Nephron (organoid): ENCODE measurements at regions not wholly inside any gene's neighbourhood (a gene's known extent, or its start where the extent isn't known, plus 50 kb on each side); places are given as distances from the start of the nearest gene placed in this dataset.
A peak's percentile ranks its signal among the peaks of the same experiment; 100 is the strongest.

Source experiments
- H3K27ac Mint-ChIP-seq, 3 experiments: 2 replicates each; pipeline ENCODE4 v1.8.0; 2020; ENCODE audit warnings: mixed read lengths in 3 of 3, mild to moderate bottlenecking in 2 of 3, moderate library complexity in 1 of 3
- H3K27me3 Mint-ChIP-seq: 2 replicates; pipeline ENCODE4 v1.8.0; 2021; ENCODE audit warnings: low read depth, mild to moderate bottlenecking, moderate library complexity, mixed read lengths
- H3K36me3 Mint-ChIP-seq: 2 replicates; pipeline ENCODE4 v1.8.0; 2020; ENCODE audit warnings: low read depth, mixed read lengths
- H3K4me1 Mint-ChIP-seq: 2 replicates; pipeline ENCODE4 v1.8.0; 2020; ENCODE audit warnings: mixed read lengths
- H3K4me3 Mint-ChIP-seq, 3 experiments: 2 replicates each; pipeline ENCODE4 v1.8.0; 2020; ENCODE audit warnings: mild to moderate bottlenecking in 3 of 3, mixed read lengths in 3 of 3, moderate library complexity in 2 of 3
- H3K9me3 Mint-ChIP-seq: 2 replicates; pipeline ENCODE4 v1.8.0; 2020; ENCODE audit warnings: mixed read lengths
- TF ChIP-seq, protein P1 (sequence below), 3 experiments: fragments of 200-600 bp; sonication (generic); IDR thresholded peaks; one replicate each; pipeline ENCODE4 v1.5.0; 2021; ENCODE audit warnings: antibody characterized with exemption in 3 of 3; ENCODE audit not compliant: unreplicated experiment in 3 of 3

- TF ChIP-seq, protein P1, sequence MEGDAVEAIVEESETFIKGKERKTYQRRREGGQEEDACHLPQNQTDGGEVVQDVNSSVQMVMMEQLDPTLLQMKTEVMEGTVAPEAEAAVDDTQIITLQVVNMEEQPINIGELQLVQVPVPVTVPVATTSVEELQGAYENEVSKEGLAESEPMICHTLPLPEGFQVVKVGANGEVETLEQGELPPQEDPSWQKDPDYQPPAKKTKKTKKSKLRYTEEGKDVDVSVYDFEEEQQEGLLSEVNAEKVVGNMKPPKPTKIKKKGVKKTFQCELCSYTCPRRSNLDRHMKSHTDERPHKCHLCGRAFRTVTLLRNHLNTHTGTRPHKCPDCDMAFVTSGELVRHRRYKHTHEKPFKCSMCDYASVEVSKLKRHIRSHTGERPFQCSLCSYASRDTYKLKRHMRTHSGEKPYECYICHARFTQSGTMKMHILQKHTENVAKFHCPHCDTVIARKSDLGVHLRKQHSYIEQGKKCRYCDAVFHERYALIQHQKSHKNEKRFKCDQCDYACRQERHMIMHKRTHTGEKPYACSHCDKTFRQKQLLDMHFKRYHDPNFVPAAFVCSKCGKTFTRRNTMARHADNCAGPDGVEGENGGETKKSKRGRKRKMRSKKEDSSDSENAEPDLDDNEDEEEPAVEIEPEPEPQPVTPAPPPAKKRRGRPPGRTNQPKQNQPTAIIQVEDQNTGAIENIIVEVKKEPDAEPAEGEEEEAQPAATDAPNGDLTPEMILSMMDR (IDR thresholded peaks at IDR 0.05; ENCODE audit: unreplicated experiment in 3 of 3), result no peak
- no peaks in the 10 kb centered on the region for H3K36me3 Mint-ChIP-seq
- H3K27me3 Mint-ChIP-seq, result peaks cover 21% of the 10 kb centered on the region
These were observed 65.6 kb upstream of the RPL11 start for GRCh38 chr1:23625929-23626535.

DNA sequence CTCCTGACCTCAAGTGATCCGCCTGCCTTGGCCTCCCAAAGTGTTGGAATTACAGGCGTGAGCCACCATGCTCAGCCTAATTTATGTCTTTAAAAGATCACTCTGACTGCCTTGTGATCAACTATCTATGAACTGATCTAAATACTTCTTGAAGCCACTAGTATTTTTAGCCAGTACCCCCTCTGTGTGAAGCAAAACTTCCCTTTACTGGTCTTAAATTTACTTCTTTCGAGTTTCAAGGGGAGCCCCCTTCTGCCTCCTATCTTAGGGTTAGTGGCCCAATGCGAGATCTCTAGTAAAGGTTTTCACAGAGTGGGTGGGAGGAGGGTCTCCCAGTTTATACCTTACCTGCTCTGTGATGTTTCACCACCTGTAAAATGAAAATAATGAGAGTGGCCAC lies 66.1 kb upstream of the RPL11 start:
- Mint-ChIP-seq H3K4me1 (peaks cover 4% of the 10 kb centered on the region), H3K27ac (no peak overlapping the region), H3K27me3 (peaks cover 26% of the 10 kb centered on the region), H3K4me3 (no peak overlapping the region), H3K9me3 (no peaks in the 10 kb centered on the region), H3K36me3 (no peaks in the 10 kb centered on the region)
- TF ChIP-seq, protein P1 (IDR thresholded peaks at IDR 0.05; ENCODE audit: unreplicated experiment in 3 of 3), result no peak

More at GRCh38 chr1:23625929-23626535, 65.6 kb upstream of the RPL11 start:
- H3K4me3 Mint-ChIP-seq, result no peak overlapping the region
- H3K4me1 Mint-ChIP-seq, result no peaks in the 10 kb centered on the region
- no peak overlapping the region for H3K27ac Mint-ChIP-seq
- H3K9me3 Mint-ChIP-seq, result no peaks in the 10 kb centered on the region

GRCh38 chr1:23624440-23624839 lies 65.1 kb upstream of the ID3 start:
- Mint-ChIP-seq H3K27ac (no peak overlapping the region), H3K27me3 (peaks cover 35% of the 10 kb centered on the region), H3K4me3 (peak overlapping the region in 1 of 3 experiments; percentile 11), H3K9me3 (no peaks in the 10 kb centered on the region), H3K4me1 (peaks cover 8% of the 10 kb centered on the region), H3K36me3 (no peaks in the 10 kb centered on the region)
- TF ChIP-seq, protein P1 (IDR thresholded peaks at IDR 0.05; ENCODE audit: unreplicated experiment in 3 of 3), result no peak

DNA sequence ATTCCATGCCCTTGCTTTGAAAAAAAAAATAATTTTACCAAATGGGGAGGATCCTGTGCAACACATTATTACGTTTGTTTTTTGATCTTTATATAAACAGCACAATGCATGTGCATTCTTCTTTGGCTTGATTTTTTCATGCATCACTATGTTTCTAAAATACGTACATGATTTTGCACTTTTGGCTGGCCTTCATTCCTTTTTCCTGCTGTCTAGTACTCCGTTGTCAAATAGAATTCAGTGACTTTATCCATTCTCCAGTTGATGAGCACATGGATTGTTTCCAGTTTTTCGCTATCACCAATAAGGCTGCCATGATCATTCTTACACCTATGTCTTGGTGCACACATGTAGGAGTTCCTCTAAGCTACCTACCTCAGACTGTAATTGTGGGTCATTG lies 63.0 kb upstream of the ID3 start:
- Mint-ChIP-seq H3K4me1 (peaks cover 8% of the 10 kb centered on the region), H3K4me3 (no peak overlapping the region), H3K27ac (no peak overlapping the region), H3K36me3 (no peaks in the 10 kb centered on the region), H3K27me3 (peaks cover 54% of the 10 kb centered on the region), H3K9me3 (peaks cover under 1% of the 10 kb centered on the region)
- TF ChIP-seq, protein P1 (IDR thresholded peaks at IDR 0.05; ENCODE audit: unreplicated experiment in 3 of 3), result no peak

GRCh38 chr1:23620605-23621004 lies 61.3 kb upstream of the ID3 start:
- peak overlapping the region; percentile 45 to 78 (median 58) for H3K4me3 Mint-ChIP-seq
- H3K27ac Mint-ChIP-seq, result no peak overlapping the region
- H3K27me3 Mint-ChIP-seq, result peaks cover 65% of the 10 kb centered on the region

More at GRCh38 chr1:23620605-23621004, 61.3 kb upstream of the ID3 start:
- Mint-ChIP-seq H3K36me3 (no peaks in the 10 kb centered on the region), H3K9me3 (peaks cover 2% of the 10 kb centered on the region), H3K4me1 (peaks cover 8% of the 10 kb centered on the region)
- TF ChIP-seq, protein P1 (IDR thresholded peaks at IDR 0.05; ENCODE audit: unreplicated experiment in 3 of 3), result no peak
